NCI-H2107 treated with DMSO at 0.1 percent for 48 hours (cell line): ENCODE measurements at regions not wholly inside any gene's neighbourhood (a gene's known extent, or its start where the extent isn't known, plus 50 kb on each side); places are given as distances from the start of the nearest gene placed in this dataset.

Experiments used
- DNase-seq: peaks from one replicate; lab custom pipeline; 2025; ENCODE audit not compliant: unreplicated experiment; lab: John Stamatoyannopoulos, UW

DNA sequence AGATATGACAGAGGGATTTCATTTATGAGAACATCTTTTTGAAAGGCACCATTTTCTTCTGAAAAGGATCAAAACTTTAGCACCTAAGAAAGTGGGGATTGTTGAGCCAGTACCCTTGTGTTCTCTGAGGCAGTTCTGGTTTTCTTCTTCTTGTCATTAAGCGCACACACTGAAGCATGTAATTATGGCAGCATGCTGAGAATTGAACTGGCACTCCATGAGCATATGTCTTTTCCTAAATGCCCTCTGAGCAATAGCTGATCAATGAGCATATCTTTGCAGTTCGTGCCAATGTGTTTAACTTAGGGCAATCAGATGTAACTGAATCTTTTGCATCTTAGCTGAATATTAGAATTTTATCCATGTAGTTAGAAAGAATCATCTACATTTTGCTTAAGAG is 53.9 kb upstream of the VGLL3 start:
- no peak for DNase-seq

DNA sequence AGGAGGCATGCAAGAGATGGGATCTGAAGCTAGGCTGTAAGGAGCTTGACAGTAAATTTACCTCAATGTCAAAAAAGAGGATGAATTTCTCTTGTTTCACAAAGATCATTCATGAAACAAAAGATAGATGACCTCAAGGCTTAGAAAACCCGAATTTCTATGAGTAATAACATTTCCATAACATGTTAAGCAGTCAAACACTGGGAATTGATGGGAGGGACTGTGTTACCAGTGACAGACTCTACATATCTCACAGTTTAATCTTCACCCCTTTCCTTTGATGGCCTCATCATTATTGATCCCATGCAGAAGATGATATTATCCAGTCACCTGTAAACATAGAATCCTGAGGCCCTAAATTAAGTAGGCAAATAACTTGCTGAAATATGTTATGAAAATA is 53.5 kb upstream of the VGLL3 start:
- no peak for DNase-seq

DNA sequence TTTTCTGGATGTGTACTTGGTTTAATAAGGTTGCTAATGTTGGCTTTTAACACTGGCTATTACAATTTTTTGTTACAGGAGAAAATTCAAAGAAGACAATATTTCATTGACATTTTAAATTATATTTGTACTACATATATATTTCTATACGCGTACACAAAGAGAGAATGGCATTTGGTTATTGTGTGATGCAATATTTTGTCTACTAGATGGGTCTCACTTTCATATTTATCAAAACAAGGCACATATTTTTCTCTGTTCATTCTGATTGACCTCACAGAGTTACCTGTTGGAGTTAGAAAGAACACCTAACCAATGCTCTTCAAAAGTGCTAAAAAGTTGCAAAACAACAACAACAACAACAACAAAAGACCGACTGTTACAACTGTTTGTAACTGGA is 50.2 kb upstream of the VGLL3 start:
- no peak for DNase-seq
